Islet of Langerhans (tissue), 1 donor: ENCODE measurements at regions not wholly inside any gene's neighbourhood (a gene's known extent, or its start where the extent isn't known, plus 50 kb on each side); places are given as distances from the start of the nearest gene placed in this dataset.

Experiments used
- FAIRE-seq: peaks from one replicate; lab custom pipeline; 2011; peaks lifted over from hg19 to GRCh38; lab: Jason Lieb, UNC

DNA sequence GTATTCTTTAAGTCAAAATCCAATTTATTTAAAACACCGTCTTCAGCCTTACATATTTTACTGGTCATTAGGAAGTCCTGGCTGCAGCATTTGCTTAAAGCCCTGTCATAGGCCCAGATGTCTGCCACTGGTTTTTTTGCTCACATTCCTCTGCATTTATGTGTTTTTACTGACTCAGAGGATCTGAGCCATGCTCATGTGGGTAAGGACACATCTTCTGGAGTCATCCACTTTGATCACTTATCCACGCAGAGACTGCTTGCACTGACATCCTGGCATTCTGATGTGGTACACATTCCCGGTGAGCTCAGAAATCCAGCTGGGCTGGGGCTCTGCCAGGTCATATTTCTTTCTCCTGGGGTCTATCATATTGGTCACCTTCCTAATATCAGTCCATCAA lies 531.7 kb upstream of the ARGLU1 start:
- no peak for FAIRE-seq

DNA sequence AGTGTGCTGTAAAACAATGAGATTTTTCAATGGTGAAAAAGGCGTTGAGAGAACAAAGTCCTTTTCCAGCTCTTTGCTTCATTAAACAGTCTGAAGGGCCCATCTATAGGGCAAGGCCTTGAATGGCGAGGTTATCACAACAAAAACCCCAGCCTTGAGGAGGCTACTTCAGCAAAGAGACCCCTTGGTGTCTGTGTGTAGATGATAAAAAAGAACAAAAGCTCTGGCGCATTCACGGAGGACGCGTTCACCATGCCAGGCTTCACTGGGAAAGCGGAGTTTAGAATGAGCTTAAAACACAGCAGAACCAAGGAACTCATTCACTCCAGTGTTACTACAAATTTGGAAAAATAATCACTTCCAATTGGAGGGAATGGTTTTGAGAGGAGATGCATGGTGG lies 530.0 kb upstream of the ARGLU1 start:
- no peak for FAIRE-seq

DNA sequence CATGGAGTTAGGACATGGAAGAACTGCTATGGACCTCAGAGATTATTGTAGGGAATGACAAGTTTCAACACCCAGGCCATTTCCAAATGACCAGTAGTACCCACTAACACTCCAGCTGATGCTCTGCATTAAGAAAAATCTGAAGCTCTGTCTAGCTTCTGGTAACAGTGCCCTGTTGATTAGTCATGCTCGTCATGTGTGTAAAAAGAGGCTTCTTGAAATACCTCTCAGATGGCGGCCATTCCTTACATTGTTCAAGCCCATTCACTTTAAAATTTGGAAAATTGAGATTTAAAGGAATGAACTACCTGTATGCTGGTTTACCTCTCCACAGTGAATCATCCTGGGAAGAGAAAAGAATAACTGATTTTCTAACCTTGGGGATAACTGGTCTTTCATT lies 527.9 kb upstream of the ARGLU1 start:
- FAIRE-seq, result no peak

DNA sequence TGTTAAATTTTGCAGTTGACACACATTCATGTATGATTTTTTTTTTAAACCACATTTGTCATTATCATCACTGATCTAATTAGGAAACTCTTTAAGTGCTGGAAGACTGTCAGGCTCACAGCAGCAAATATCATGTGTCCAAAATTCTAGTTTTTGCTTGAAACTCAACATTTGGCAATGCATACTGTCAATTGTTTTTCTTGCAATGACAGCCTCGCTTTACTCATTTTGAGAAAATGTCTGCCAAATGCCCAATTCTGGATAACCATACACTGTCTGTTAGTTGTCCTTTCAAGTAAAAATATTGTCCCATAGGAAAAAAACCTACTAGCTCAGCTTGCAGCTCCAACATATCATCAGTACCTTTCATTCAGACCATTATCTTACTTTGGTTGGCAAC lies 523.9 kb upstream of the ARGLU1 start:
- FAIRE-seq, result no peak

DNA sequence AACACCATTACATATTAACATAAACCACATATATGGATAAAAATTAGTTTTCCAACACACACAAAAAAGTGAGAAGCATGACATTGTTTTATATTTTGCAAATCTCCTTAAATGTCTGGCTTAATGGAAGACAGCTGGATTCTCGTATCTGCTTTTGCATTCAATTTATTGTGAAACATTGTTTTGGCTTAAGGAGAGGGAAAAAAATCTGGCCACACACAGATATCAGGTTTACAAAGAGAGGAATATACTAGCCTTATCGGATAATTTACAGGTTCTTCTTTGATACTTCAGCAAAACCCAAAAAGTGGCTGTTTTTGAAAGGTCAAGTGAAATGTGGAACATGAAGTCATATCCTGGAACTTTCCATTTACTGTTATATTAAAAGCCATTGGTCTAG lies 523.5 kb upstream of the ARGLU1 start:
- FAIRE-seq, result no peak

DNA sequence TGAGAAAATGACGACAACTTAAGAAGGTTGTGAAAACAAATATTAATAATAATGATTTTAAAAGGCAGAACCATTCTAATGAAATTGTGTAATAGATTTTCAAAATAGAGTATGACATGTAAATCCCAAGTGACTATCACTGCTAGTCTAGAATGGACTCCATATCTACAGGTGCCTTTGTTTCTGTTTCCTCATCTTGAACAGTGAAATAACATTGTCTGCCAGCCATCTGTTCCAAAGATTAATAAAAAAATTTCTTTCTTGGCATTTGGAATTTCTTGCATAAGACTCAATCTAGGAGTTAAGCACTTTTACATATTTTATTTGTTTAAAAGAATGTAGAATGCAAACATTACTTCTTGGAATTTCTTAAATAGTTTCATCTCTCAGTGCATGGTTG lies 520.1 kb upstream of the ARGLU1 start:
- no peak for FAIRE-seq

DNA sequence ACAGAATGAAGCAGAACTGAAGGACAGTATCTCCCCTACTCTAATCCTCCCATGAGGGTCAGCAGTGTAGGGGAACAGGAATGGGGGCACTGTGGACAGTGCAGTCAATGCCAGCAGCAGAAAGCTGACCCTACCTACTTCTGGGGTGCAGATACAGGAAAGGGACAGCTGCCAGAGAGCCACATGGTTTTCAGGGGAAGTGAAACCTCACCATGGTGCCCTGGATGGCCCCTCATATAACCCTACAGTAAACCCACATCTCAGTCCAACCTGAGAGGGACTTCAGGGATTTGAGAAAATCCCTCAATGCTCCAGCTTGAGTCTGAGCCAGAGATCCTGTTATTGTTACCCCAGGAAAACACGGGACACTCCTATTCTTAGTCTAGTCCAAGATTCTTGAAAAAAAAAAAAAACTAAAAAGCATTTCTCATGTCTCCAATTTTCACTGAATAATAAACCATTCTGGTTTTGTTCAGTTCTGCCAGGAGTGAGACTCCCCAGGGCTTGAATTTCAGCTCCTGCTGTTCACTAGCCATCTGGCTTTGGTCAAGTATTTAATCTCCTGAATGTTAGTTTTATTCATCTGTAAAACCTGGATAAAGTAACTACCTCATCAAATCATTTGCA lies 511.6 kb upstream of the ARGLU1 start:
- FAIRE-seq, result no peak

DNA sequence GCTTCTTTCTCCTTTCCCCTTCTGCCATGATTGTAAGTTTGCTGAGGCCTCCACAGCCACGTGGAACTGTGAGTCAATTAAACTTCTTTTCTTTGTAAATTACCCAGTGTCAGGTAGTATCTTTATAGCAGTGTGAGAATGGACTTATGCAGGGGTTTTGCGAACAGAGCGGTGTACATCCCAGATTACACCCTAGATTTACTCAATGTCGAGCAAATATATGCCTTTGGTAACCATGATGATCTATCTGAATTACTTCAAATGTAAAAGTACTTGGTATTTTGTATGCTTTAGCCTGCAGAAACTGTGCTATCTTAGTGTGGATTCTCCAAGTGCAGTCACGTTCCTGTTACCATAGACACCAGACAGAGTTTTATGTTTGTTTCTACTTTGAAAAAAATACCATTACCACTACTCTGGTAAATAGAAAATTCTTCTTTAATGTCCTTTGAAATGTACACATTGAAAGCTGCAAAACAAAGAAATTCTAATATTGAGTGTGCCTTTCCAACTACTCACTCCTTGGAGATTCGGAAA lies 510.4 kb upstream of the ARGLU1 start:
- FAIRE-seq, result no peak

DNA sequence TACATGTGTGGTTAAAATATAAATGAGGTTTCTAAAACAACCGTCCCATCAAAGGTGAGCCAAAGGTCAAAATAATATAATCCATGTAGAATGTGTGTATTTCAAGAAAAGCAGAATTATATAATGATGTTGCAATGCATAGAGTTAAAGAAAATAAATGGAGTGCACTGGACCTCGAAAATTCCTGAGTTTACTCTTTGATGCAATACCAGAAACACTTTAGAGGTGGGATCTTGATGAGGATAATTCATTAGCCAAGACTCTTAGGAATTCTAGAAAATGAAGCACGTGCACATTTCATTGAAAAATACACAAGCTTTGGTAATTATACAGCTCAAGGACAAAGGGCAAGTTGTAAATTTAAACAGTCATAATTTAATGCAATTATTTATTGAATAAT lies 508.9 kb upstream of the ARGLU1 start:
- FAIRE-seq, result no peak

DNA sequence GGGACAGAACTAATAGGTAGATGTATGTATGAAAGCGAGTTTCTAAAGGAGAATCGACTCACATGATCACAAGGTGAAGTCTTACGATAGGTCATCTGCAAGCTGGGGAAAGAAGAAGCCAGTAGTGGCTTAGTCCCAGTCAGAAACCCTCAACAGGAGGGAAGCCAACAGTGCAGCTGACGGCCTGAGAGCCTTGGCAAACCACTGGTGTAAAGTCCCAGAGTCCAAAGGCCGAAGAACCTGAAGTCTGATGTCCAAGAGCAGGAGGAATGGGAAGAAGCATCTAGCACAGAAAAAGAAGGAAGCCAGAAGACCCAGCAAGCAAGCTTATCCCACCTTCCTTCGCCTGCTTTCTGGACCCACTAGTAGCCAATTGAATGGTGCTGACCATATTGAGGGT lies 507.6 kb upstream of the ARGLU1 start:
- no peak for FAIRE-seq

DNA sequence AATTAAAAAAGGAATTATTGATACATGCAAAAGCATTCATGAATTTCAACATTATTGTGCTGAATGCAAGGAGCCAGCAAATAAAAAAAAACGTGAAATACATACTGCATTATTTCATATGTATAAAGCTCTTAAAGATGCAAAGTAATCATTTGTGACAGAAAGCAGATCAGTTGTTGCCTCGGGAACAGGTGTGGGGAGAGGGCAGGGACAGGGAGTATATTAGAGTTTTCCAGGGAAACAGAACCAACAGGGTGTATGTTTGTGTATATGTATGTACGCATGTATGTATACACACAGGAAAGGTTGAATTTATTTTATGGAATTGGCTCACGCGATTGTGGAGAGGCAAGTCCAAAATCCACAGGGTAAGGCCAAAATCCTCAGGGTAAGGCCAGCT lies 502.9 kb upstream of the ARGLU1 start:
- FAIRE-seq, result no peak

DNA sequence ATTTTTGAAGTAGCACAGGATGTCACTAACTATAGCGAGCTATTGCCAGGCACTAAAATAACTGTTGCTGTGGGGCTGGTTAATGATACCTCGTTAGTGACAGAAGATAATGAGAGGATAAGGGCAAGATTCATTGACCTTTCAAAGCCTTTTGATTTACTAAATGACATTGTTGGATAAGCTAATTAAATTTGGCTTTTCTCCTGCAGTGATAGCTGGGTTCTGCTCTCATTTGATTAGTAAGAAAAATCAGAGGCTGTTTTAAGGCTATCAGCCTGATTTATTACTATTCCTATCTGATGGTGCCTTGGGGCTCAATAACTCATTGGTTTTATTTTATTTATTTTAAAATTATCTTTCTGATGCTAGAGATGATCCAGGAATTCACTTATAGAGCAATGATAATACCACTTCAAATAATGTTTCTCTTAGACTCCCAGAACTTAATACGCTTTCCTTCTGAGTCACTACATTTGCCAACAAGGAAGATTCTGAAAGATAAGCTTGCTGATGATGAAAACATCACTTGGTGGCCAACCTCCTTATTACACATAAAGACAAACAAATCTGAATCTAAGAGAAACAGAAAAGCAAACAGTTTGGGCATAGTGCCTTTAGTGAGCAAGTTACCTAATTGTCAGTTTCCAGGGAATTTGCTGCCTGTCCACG lies 501.3 kb upstream of the ARGLU1 start:
- no peak for FAIRE-seq

DNA sequence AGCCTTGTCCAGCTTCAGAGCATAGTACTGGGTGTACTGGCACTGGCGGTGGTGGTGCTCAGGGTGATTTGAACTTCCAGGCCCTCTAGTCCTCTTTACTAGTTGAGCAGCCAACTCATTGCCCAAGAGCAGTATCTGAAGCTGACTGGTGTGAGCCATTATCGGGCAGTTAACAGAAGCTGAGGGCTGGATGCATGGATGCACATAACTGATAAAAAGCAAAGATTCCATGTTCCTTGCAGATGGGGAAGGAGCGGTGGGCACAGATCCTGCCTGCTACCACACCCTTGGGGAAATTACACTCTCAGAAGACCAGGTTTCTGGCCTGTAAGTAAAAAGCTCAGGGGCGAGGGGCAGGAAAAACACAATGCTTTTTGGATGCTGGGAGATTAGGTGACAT lies 499.4 kb upstream of the ARGLU1 start:
- FAIRE-seq, result no peak

DNA sequence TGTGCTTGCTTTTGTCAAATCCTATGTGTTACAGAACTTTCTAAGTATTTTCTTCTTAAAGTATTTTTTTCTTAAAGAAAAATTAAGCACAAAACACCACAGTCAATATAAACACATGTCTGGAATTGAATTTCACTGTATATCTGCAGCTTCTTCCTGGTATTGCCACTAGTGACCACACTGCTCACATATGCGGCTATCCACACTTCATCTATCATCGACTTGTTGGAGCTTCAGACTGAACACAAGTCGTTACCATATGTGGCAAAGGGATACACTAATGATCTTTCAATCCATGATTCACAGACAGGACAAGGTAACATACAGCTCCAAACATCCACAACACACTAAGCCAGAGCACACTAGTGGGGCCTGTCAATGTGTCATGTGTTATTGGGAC lies 498.4 kb upstream of the ARGLU1 start:
- FAIRE-seq, result no peak

DNA sequence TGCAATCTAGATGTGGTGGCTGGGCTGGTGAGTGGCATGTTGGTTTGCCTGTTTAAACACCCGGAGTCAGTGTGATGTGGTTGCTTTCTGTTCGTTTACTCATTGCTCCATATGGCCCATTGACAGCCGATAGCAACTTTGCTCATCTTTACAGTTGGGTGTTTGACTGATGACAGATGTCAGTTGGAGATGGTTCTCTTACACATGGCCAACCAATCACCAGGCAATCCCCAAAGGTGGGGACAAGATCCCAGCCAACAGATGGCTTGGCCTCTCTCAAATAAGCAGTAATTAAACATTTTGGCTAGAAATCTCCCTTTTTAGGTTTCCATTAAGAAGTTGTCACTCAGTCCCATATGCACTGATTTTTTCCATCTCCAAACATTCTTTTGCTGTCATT lies 497.1 kb upstream of the ARGLU1 start:
- no peak for FAIRE-seq

DNA sequence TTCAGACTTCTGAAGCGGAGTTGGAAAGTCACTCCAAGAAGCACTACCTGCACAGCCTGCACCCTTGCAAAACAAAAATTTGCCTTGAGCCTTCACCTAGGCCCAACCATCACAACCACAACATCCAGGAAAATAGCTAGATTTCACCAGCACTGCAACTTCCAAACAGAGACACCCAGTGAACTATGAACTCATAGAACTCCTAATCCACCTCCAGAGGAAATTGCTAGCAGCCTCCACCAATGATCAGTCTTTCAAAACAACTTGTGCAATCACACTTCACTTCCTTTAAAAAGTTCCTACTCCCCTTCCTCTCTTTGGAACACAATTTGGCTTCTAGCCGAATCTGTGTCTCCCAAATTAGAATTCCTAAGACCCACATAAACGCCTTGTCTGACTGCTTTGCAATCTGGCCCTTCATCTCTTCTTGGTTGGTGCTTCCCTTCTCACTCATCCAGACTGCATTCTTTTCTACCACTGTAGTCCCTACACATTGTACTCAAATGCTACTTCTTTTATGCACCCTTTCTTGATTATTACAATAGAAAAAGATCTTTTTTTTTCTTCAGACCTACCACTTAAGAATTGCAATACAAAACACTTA lies 489.2 kb upstream of the ARGLU1 start:
- FAIRE-seq, result no peak

DNA sequence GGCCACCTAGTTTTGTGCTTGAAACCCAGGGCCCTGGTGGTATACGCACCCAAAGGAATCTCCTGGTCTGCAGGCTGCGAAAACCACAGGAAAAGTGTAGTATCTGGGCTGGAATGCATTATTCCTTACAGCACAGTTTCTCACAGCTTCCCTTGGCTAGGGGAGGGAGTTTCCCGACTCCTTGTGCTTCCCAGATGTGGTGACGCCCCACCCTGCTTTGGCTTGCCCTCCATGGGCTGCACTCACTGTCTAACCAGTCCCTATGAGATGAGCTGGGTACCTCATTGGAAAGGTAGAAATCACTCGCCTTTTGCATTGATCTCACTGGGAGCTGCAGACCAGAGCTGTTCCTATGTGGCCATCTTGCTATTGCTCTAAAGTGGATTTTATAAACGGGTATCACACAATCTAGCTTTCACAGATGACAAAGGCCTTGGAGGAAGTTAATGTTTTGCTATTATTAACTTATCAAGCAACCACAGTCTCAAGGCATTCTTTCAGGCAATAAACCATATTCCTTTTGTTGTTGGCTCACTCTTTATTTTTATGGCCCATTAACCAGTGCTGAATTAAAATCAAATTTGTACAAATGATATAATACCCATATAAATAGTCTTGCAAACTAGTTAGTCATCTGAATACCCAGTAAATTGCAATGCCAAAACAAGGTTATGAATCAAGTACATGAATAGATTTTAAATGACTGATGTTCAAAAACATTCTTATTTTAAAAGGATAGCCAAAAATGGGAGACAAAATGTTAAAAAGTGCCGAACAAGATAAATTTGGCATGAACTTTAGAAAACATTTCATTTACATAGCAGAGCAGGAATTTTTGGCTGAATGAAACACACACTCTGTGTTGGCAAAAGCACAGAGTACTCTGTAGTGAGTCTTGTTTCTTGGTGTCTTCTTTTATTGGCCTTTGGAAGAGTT lies 475.4 kb upstream of the ARGLU1 start:
- FAIRE-seq, result no peak

DNA sequence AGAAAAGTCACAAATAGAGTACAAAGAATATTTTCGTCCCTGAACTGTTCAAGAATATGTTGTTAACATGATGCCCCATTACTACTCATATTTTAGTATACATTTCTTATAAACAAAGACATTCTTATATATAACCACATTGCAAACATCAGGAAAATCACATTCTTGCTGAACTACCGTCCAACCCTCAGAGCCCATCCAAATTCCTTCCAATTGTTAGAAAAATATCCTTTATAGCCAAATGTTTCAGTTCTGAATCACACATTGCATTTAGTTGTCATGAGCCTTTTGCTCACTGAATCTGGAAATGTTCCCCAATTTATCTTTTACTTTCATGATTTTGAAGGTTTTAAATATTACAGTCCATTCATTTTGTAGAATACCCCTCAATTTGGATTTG lies 467.8 kb upstream of the ARGLU1 start:
- no peak for FAIRE-seq

DNA sequence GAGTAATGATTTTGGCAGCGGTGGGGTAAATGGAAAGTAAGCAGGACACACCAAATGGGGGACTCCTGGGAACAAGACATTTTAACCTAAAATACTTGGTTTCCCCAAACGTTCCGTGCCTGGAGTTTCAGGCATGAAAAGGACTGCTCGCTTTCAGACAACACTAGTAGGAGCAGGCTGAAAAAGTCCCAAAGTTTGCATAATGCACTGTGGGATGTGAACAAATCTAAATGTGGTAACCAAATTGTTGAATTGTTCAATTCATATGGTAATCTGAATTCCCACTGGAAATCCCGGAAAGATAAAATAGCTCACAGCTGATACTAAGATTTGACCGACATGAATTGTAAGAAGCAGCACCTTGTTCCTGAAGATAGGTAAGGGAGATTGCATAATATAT lies 467.2 kb upstream of the ARGLU1 start:
- no peak for FAIRE-seq

DNA sequence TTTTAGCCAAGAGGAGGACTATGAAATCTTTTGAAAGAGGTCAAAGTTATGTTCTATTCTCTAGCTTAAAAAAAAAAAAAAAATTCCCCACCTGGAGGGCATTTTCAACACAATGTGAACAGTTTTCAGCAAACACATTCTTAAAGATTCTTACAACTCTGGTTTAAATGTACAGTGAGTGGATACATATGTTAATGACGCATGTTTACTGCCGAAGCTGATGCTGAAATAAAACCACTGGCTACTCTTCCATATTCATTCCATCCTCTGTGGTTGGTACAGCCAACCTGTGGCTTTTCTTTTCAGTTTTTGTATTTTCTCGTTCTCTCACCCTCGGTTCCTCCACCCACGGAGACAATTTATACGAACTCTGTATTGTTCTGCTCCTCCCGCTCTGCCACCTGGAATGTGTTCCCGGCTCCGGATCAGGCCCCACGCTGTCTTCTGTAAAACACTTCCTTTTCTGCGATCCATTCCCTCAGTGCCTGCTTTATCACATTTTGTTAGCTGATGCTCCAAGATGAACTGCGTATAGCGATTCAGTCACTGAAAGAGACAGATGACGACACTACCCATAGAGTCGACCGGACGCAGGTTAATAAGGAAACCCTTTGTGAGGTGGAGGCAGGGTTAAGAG lies 466.4 kb upstream of the ARGLU1 start:
- no peak for FAIRE-seq

DNA sequence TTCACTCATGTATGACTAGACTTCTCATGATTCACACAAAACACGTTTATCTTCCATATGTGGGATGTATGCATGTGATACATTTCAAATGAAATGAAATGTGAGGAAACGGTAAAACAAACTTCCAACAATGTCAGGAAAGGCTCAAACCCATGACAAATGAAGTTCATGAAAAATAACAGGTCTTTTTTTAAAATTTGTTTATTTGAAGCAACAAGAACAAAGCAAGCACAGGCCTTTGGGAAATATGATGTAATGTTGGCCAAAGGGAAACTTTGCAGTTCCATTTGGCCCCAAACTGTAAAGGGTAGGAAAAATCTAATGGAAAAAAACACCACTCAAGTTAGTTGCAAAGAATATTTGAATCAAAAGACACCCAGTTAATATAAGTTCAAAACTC lies 463.8 kb upstream of the ARGLU1 start:
- FAIRE-seq, result no peak

DNA sequence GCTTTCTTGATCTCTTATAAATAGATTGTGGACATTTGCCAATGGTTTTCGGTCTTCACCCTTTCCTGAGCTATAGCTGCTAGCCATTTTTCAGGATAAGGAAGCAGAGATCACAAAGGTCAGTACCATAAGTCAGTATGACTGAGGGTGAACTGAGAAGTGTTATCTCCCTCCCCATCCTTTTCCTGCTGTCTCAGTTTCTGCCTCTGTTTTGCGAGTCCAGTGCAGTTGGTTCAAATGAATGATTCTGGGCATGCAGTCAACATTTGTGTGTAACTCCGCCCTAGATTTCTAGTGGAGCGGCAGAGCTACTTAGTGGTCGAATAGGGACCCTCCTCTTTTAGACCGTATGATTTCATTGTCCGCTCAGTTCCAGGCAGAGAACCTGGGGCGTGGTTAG lies 460.8 kb upstream of the ARGLU1 start:
- no peak for FAIRE-seq
